AG08396 (cell line): ENCODE measurements at regions not wholly inside any gene's neighbourhood (a gene's known extent, or its start where the extent isn't known, plus 50 kb on each side); places are given as distances from the start of the nearest gene placed in this dataset.
"Not testable (repeated sequence)": the region's sequence is repeated elsewhere in the genome, so short reads cannot be mapped to it uniquely, and the experiment has no call there.

Experiments
- DNase-seq: peaks from one replicate; pipeline ENCODE4 v3.0.0; 2012; ENCODE audit warnings: low spot score, mixed read lengths

- no peak for DNase-seq
Measured at GRCh38 chr12:84495711-84496110, 416.9 kb downstream of the SLC6A15 start.

DNA sequence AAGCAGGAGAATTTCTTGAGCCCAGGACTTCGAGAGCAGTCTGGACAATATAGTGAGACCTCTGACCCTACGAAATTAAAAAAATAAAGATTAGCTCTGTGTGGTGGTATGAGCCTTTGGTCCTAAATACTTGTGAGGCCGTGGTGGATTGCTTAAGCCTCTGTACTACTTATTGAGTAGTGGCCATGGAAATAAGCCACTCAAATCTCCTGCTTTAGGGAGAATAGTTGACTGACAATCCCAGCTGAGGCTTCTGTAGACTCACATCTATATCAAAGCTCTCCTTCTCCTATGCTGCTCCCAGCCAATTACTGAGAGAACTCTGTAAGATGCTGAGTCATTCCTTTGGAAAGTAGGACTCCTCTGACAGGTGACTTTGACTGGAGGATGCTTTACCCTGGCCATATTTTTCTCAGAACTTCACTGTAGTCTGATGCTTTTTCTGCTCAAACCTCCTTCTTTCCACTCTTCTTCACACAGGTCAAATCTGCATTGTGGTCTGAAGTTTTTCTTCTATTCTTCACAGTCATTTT lies 420.2 kb downstream of the SLC6A15 start:
- no peak for DNase-seq

GRCh38 chr12:84484798-84485197 lies 427.8 kb downstream of the SLC6A15 start:
- no peak for DNase-seq

GRCh38 chr12:84480803-84481202 lies 431.8 kb downstream of the SLC6A15 start:
- no peak for DNase-seq

GRCh38 chr12:84470361-84470760 lies 442.2 kb downstream of the SLC6A15 start:
- no peak for DNase-seq

DNA sequence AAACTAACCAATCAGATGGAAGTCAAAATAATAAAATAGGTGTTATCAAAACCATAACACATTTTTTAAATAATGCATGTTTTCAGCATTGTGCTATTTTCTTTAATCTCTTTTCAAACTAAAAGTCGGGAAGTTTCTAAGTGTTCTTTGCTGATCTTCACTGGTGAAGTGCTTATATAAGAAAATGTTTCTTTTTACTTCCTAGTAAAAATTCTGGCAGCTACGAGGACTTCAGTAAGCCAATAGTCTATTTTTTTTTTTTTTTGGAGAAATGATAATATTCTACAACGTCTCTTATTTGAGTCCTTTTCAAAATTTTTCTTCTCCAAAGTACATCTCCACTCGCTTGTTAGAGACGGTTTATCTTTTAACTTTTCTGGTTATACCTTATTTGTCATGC lies 448.0 kb downstream of the SLC6A15 start:
- DNase-seq: no peak

GRCh38 chr12:84463741-84464495 lies 448.7 kb downstream of the SLC6A15 start:
- no peak for DNase-seq

- no peak for DNase-seq
Measured at GRCh38 chr12:84455598-84455997, 457.0 kb downstream of the SLC6A15 start.

DNA sequence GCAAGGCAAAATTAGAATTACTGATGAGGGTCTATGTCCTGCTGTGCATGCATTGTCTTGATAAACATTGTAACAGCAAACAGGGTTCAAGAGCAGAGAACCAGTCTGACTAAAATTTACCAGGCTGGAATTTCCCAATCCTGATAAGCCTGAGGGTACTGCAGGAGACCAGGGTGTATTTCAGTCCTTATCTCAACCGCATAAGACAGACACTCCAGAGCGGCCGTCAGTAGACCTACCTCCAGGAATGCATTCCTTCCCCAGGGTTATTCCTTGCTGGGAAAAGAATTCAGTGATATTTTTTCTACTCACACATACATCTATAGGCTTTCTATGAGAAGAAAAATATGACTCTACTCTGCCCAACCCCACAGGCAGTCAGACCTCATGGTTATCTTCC lies 466.1 kb downstream of the SLC6A15 start:
- not testable (repeated sequence) for DNase-seq

DNA sequence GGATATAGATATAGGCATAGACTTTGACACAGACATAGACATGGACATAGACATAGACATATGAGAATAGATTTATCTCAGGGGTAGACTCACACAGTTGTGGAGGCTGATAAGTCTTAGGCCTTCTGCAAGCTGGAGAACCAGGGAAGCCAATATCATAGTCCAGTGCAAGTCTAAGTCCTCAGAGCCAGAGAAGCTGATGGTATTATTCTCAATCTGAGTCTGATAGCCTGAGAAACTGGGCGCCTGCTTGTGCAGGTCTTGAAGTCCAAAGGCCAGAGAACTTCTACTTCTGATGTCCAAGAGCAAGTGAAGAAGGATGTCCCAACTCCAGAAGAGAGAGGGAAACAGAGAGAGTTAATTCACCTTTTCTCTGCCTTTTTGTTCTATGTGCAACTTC lies 476.5 kb downstream of the SLC6A15 start:
- no peak for DNase-seq

DNA sequence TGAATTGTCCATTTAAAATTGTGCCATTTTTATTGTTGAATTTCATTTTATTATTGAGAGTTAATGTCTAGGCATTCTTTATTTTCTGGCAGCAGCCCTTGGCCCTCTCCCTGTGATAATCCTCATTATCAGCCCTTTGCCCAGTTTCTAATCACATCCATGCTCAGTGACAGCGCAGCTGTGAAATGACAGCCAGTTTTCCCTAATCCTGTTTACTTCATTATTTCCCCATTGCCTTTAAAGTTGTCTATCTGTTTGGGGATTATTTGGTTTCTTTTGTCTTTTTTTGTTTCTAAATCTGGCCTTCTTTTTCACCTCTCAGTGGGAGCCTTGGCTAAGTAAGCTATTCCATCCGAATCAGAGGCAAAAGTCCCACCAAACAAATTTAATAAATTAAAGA lies 476.9 kb downstream of the SLC6A15 start:
- DNase-seq: no peak

GRCh38 chr12:84422340-84422739 lies 490.3 kb downstream of the SLC6A15 start:
- no peak for DNase-seq

DNA sequence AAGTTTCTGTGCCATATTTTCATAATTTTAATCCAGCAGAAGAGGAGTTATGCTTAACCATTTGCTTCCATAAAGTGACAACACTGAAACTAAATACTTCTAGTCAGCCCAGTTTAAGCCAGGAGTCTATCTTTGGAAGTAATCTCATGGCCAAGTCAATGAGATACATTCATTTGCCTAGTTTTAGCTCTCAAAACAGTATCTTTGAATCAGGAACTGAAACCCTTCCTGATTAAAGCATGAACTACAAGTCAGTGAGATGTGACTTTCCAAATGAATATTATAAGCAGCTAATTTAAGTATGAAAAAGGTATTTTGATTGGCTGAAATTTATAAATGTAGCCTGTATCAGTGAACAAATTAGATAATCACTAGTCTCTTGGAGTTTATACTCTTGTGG lies 491.5 kb downstream of the SLC6A15 start:
- no peak for DNase-seq

GRCh38 chr12:84416626-84417025 lies 496.0 kb downstream of the SLC6A15 start:
- no peak for DNase-seq

- no peak for DNase-seq
Measured at GRCh38 chr12:84415946-84416345, 496.7 kb downstream of the SLC6A15 start.

DNA sequence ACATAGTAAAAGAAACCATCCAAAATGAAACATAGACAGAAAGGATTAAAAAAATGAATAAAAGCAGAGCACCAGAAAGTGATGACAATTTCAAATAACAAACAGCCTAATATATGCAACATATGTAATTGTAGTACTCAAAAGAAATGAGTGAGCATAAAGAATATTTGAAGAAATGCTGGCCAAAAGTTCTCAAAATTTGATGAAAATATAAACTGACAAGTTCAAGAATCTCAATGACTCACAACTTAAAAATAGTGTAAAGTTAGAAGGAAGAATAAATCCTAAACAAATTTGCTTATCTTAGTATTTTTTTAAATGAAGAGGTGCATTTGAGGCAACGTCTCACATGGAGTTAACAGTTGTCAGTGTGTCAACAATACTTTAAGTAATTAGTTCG lies 498.9 kb downstream of the SLC6A15 start:
- DNase-seq: no peak

GRCh38 chr12:84412226-84412625 lies 500.4 kb downstream of the SLC6A15 start:
- DNase-seq: no peak

DNA sequence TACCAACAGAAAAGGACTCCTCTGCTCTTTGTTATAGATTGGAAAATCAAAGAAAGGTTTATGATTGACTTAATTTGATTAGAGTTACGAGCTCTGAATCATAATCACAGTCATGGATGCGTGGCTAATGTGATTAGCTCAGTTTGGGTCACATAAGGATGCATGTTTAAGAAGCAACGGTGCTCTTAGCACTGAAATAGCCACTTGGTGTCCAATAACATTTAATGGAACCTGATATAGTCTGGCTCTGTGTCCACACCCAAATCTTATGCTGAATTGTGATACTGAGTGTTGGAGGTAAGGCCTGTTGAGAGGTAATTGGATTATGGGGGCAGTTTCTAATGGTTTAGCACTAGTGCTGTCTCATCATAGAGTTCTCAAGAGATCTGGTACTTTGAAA lies 501.6 kb downstream of the SLC6A15 start:
- DNase-seq: no peak

GRCh38 chr12:84408936-84409335 lies 503.7 kb downstream of the SLC6A15 start:
- DNase-seq: no peak

DNA sequence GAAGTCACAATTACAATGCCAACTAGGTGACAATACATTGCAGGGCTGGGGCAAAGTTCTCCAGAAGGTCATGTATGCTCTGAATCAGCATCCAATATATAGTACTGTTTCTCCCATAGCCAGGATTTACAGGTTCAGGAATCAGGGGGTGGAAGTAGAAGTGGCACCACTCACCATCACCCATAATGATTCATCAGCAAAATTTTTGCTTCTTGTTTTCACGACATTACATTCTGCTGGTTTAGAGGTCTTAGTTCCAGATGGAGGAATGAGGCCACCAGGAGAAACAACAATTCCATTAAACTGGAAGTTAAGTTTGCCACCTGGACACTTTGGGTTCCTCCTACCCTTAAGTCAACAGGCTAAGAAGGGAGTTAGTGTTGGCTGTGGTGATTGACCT lies 505.9 kb downstream of the SLC6A15 start:
- not testable (repeated sequence) for DNase-seq

- no peak for DNase-seq
Measured at GRCh38 chr12:84397846-84398245, 514.8 kb downstream of the SLC6A15 start.

- no peak for DNase-seq
Measured at GRCh38 chr12:84397263-84397662, 515.3 kb downstream of the SLC6A15 start.

- DNase-seq: not testable (repeated sequence)
Measured at GRCh38 chr12:84391176-84391575, 521.4 kb downstream of the SLC6A15 start.

DNA sequence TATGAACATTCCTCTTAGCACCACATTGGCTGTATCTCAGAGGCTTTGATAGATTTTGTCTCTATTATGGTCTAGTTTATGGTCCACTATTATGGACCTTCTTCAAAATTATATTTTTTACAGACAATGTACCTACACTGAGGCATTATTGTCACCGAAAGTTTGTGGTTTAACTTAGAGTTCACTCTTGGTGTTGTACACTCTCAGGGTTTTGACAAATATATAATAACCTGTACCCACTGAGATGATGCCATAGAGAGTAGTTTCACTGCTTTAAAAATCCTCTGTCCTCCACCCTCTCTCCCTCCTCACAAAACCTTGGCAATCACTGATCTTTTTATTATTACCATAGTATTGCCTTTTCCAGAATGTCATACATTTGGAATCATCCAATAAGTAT lies 528.2 kb downstream of the SLC6A15 start:
- no peak for DNase-seq
